ENCODE measurements at regions not wholly inside any gene's neighbourhood (a gene's known extent, or its start where the extent isn't known, plus 50 kb on each side); places are given as distances from the start of the nearest gene placed in this dataset.
A peak's percentile ranks its signal among the peaks of the same experiment; 100 is the strongest.
"Not testable (repeated sequence)": the region's sequence is repeated elsewhere in the genome, so short reads cannot be mapped to it uniquely, and the experiment has no call there.

GRCh38 chr20:12924126-12924525, 84.6 kb upstream of the SPTLC3 start:
- no peak for DNase-seq

DNA sequence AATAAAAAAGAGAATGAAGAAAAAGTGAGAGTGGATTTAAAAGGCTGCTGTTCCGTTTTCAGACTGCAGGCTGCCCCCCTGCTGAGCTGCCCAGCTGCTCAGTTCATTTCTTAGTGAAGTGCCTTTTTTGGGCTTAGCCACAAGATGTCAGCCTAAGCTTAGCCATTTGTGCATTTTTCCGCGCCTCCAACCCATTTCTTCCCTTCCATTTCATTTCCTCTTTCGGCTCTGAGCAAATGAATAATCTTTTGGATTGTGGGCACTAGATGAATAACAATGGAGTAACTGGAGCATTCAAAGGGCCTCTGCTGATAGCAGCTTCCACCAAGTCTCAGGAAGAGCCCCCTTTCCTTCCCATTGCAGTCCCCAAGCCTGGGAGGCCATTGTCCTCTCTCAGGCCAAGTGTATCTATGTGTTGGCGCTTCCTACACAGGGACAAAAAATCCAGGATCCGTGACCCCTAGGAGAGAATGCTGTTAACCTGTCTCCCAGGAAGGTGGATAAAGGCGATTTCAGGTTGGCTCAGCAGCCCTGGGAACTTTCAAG, 83.5 kb upstream of the SPTLC3 start:
- DNase-seq: peak; percentile 74

- DNase-seq: no peak
Observed at GRCh38 chr20:12925863-12926793, 82.6 kb upstream of the SPTLC3 start.

- no peak for DNase-seq
Observed at GRCh38 chr20:12927489-12927888, 81.3 kb upstream of the SPTLC3 start.

GRCh38 chr20:12928358-12928754, 80.4 kb upstream of the SPTLC3 start:
- no peak for DNase-seq

GRCh38 chr20:12928755-12929401, 79.9 kb upstream of the SPTLC3 start:
- no peak for DNase-seq

DNA sequence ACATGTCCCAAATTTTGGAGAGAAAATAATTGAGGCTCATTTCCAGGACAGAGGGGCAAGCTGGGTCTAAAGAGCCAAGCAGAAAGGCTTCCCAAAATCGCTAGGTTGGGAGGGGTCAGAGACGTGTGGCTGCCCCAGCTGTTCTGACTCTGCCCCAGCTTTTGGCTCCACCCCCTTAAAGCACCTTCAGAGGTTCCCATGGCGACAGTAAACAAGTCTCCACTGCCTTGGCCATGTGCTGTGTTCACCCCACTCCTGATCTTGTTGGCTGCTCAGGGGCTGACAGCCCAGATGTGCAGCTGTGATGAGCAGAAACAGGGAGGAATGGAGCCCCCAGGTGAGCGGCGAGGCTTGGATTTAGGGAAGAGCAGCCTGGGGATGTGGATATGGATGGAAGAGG, 72.8 kb upstream of the SPTLC3 start:
- DNase-seq: no peak

DNA sequence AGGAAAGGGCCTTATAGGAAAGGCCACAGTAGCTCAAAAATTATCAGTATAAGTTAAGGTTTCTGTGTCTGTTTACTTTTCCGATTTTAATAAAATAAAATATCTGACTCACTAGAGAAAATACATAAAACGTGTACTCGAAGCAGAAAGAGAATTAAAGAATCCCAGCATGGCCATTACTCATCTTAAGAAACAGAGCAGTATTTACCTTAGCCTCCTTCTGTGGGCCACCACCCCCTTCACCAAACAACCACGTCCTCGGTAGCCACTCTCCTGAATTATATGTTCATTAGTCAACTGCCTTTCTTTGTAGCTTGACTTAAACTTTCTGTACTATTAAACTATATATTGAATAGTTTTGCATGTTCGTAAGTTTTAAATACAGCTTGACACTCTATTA, 72.2 kb upstream of the SPTLC3 start:
- no peak for DNase-seq

DNA sequence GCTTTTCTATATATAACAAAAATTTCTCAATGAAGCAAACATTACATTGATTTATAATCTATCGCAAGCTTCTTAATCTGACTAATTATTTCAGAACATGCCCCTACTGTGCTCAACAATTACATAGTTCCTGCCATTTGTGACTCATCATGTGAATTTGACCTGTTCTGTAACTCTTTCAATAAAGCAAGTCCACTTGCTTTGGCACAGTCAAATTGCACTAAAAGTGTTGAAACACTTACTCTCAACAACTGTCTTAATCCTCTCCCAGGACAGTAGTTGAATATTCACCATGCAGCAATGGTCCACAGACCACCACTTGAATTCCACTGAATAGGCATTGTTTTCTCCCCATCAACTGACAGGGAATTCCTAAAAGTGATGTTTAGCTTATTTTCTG, 67.7 kb upstream of the SPTLC3 start:
- no peak for DNase-seq

DNA sequence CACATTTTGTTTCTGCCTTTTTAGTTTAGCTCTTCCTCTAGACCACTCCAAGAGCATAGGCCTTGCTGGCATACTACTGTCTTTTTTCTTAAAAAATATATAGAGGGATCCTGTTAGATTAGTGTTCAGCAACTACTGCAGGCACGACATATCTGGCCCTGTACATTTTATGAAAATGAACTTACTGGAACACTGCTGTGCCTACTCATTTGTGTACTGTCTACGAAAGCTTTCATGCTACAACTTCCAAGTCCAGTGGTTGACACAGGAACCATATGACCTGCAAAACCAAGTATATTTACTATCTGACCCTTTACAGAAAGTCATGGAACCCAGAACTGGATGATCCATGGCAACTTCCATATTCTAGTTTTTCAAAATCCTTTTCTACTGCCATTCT, 66.6 kb upstream of the SPTLC3 start:
- DNase-seq: no peak

DNA sequence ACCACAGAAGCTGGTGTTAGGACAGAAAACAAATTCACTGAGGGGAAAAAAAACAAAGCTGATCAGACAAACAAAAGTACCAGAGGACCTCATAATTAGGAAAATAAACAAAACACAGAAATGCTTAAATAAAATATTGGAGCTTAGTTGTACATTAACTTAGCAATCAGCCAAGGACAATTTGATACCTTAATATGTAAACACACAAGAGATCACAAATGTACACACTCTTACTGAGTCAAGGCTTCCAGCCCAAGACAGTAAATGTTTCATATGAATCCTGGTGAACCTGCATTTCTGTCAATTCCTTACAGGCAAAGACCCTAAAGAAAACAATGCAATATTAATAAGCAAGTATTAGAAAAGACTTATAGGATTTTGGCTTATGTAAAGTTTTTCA, 62.0 kb upstream of the SPTLC3 start:
- no peak for DNase-seq

DNA sequence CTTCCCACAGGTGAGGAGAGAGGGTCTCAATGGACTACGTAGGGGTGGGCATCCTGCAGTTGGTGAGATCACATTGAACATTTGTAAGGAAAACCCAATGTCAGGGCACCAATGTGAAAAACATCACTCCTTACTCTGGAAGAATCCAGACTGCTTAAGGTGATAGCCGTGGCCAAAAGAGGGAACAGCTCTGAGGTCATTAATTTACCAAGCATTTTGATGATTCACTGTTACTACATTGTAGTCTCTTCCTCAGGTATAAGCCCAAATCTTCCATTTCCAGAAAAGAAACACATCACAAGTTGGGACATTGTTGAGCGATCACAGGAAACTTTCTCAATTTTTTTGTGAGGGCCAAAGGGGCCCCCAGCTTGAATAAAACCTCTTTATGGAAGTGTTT, 61.1 kb upstream of the SPTLC3 start:
- DNase-seq: no peak

- no peak for DNase-seq
Observed at GRCh38 chr20:12949429-12949980, 59.3 kb upstream of the SPTLC3 start.

- not testable (repeated sequence) for DNase-seq
Observed at GRCh38 chr20:12954254-12954653, 54.5 kb upstream of the SPTLC3 start.

DNA sequence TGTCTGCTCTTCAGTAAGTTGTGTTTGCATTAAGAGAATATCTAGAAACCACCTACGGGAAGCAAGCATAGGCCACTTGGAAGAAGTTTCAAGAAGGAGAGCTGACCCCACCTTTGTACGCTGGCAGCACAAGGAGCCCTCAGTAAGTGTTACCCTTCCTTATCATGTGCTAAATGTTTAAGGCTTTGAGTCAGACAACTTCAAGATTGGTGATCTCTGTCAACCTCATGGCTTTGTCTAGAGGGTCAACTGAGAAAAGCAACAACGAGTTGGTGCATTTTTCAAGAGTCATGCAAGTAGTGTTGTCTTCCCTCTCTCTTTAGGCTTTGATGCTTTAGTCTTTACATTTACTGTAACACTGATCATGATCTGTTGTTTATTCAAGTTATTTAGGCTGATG, 53.2 kb upstream of the SPTLC3 start:
- no peak for DNase-seq

DNA sequence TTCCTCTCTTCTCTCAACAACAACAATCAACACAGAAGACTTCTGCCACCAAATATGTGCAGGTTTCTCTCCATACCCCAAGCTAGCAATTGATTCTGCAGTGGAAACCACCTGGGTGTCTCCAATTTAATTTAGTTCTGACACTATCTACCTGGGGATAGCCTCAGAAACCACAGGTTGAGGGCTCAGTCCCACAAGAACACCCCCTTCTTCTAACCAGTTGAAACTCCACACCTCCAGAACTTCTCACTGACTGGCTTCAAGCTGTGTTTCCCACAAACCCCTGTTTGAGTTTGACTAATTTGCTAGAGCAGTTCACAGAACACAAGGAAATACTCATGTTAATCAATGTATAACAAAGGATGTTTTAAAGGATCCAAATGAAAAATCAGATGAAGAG, 52.5 kb upstream of the SPTLC3 start:
- no peak for DNase-seq

- no peak for DNase-seq
Observed at GRCh38 chr20:12957968-12958367, 50.8 kb upstream of the SPTLC3 start.

Data from NCI-H1105 (cell line).